Hypothalamus (tissue), 51 donors: ENCODE measurements at regions not wholly inside any gene's neighbourhood (a gene's known extent, or its start where the extent isn't known, plus 50 kb on each side); places are given as distances from the start of the nearest gene placed in this dataset.
A peak's percentile ranks its signal among the peaks of the same experiment; 100 is the strongest.

Experiments
- DNase-seq, 51 donors: peaks; one replicate each; lab custom pipeline; 2025; lab: John Stamatoyannopoulos, UW

DNA sequence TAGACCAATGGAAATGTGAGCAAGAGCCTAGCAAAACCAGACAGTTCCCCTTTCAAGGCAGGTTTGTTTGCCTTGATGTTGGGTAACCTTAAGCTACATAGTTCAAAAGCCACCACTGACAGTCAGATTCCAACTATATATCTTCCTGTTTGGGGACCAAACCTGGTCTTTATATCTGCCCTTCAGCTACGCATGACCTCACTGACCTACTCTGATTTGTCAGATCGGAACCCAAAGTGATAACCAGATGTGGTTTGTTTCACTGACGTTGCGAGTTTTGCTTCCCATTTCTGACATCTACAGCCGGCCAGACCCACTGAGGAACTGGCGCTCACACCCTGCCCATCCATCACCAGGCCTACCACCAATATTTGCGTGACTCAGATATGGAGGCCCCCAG is 361.1 kb upstream of the CHRM3 start:
- DNase-seq = no peak

DNA sequence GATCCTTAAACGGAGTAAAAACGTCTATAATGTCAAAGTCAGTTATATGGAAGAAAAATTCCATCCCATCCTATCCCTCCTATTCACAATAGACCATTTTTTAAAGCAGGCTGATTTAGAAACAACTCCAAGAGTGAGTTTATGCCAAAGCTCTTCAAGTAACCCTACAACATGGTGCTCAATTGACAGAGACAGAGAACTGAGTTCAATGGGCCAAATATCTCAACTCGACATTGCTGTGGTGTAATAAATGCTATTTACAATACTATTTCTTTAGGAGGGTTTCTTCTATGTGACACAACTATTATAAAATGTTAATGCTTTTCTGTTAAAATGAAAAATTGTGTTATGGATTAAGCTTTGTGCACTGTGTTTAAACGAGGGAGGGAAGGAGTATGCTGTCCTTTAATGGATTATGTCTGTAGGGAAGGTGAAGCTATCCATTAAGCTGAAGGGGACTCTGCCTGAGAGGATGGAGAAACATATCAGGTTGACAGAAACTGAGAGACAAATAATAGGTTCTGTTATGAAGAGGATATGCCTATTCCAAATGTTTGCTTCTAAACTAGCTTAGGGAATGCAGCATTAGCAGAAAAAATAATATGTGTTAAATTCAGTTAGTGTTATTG is 362.5 kb upstream of the CHRM3 start:
- no peak for DNase-seq

DNA sequence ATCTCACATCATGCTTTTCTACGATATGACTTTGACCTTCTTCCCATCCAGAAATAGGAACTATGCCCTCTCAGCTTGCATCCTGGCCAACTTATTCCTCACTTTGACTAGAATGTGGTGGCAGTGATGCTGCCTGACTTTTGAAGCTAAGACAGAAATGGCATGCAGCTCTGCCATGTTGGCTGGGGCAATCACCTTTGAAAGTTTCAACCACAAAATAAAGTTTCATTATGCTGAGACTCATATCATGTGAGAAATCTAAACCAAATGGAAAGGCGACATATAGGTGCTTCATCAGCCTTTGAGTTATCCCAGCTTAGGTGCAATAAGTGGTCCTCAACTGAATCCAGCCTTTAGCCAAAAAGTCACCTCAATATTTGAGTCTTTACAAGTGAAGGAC is 370.0 kb upstream of the CHRM3 start:
- no peak for DNase-seq

DNA sequence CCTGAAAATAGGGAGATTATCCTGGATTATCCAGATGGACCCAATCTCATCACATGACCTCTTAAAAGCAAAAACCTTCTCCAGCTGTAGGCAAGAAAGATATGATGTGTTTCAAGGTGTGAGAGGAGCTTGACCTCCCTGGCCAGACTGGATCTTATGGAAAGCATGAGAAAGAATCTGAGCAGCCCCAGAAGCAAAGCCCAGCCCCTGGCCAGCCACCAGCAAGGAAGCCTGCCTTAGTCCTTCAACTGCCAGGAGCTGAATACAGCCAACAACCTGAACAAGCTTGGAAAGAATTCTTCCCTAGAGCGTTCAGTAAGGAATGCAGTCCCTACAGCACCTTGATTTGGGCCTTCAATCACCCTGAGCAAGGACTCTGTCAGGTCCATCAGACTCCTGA is 375.0 kb upstream of the CHRM3 start:
- DNase-seq = no peak

DNA sequence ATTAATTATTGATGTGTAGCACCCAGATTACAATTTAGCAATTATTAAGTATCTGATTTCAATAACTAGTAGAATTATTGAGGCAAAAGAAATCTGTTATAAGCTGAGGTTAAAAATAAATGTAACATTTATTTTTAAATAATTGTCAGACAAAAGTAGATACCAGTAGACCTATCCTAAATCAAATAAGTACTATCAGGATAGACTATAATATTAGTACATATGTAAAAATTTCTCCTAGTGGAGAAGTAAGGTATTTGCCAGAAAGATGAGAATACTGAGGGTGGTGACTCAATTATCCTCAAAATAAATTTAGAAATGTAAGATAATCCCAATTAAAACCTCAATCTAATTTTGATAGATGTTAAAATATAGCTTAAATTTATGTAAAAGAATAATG is 377.8 kb upstream of the CHRM3 start:
- no peak for DNase-seq

DNA sequence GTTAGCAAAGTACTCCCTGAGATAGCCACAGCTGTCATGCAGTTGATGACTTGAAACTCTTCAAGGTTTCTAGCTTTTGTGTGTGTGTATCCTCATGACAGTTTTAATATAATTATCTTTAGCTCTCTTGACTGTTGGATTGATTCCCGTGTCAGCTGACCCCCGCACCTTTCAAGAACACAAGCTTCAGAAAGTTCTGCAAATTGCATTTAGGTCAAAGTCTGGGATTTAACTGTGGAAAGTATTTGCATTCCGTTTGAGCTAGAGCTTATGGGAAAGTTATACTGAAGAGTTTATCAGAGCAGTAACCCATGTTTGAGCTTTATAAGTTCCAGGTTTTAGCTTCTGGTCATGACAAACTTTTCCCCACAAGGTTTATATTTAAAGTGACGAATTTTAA is 380.1 kb upstream of the CHRM3 start:
- DNase-seq = no peak

DNA sequence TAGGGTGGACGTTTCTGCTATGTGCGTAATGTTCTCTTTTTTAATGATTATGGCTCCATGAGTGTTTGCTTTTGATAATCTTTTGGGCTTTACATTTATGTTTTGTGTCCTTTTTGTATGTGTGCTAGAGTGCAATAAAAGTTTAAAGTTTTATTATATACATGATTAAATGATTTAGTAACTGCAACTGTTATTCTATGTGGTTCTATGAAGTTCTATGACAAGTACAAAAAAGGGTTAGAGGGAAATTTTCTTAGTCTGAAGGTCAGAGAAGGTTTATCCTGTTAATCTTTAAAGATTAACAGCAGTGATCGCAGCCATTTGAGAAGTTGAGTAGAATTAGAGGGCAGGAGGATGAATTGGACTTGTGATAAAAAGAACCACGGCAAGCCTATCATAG is 386.4 kb upstream of the CHRM3 start:
- DNase-seq = no peak

DNA sequence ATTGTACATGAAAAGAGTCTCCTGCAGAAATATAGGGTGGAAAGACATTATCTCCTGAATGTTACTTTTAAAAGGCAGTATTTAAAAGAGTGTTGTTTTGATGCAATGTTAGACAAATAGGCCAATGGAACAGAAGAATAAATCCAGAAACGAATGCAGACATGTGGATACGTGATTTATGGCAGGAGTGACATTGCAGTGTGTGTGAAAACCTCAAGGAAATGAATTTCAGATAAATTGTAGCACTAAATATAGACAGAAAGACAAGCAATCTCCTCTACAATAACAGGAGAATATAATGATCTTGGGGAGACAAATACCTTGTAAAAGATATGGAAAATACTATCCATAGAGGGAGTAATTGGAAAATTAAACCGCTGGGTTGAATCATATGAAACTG is 387.8 kb upstream of the CHRM3 start:
- DNase-seq = no peak

DNA sequence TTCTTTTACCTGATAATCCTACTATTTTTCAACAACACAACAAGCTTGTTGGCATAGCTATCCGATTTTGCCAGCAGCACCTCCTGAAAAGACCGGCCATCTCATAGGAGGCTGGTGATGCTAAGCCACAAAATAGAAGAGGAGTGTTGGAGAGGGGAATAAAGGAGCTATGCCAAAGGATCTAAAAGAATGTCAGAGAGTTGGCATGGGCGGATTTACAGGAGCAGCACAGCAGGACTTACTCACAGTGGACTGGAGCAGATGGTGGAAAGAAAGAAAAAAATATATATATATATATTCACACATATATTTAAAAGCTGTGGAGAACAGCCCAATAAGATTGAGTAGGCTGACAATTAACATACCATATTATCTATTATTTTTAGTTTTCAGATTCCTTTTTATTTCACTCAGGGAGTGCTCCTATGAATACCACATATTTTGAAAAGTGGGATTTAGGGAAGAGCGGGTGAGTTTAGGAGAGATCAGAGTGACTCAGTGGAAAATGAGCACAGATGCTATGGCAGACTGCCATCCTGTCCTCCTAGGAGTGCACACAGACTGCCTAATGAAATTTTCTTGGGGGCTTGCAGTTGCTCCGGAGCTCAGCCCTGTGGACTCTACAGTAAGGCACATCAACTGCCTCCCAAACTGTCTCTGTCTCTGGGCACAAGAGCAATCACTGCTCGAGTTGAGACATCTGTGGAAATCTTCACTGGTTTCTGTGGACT is 394.4 kb upstream of the CHRM3 start:
- peak in 4 of 51 donors; percentile 2 to 9 (median 5) for DNase-seq

DNA sequence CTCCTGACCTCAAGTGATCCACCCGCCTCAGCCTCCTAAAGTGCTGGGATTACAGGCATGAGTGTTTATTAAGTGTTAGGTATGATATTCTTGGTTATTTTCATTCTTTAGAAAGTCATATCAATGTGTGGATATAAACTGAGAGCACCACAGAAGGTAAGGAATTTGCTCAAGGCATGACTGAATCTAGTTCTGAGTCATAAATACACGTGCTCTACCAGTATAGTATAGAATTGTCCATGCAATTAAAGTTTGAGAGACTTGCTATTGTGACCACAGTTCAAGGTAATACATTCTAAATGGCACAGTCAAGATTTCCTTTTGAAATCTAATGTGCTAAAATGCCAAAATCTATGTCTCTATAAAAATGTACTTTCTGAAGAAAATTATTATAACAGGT is 401.1 kb upstream of the CHRM3 start:
- no peak for DNase-seq

DNA sequence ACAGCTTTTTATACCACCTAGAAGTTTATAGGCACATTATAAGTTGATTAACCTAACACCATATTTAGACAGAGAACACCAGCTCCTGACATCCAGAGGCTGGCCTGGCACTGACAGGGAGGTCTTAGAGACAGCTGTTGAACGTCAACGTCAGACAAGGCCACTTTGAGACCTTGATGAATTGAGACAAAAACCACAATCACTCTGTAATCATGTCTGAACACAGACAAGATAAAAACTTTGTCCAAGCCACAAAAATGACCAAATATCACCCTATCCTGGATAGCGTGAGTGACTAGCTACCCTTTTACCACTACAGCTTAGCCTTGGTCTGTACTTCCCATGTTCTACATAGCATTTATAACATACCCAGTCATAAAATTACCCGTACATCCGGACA is 403.6 kb upstream of the CHRM3 start:
- no peak for DNase-seq

DNA sequence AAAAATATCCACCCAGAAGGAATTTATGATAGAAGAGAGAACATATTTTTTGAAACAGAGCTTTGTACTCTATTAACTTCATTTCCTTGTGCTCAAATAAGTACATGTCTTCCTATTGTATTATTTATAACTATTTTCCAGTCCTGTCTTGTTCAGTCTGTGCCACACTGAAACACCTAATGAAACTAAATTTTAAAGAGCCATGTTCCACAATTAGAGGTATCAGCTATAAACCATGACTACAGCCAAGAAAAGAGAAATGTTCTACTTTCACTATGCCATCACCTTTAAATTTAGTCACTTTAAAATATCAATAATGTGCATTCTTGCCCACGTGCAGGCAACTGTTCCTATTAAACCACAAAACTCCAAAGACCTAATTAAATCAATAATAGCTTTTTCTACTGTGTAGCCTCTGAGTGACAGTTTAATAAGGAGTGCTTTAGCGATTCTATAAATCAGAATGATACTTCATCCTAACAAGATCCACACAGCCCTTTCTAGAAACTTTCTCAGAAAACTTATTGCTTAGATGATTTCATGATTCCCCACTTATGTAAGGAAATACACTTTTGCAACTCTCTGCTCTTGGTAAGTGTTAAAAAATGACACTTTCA is 404.9 kb upstream of the CHRM3 start:
- DNase-seq = no peak

DNA sequence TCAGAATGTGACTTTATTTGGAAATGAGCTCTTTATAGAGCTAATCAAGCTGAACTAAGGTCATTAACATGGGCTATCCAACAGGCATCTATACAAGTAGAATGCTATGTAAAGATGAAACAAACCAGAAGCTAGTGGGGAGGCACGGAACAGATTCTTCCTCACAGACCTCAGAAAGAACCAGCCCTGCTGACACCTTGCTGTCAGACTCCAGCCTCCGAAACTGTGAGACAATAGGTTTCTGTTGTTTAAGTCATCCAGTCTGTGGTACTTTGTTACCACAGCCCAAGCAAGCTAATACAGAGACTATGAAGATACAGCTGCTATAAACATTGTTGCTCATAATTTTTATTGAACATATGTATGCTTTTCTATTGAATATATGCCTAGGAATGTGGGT is 406.3 kb upstream of the CHRM3 start:
- DNase-seq = no peak

DNA sequence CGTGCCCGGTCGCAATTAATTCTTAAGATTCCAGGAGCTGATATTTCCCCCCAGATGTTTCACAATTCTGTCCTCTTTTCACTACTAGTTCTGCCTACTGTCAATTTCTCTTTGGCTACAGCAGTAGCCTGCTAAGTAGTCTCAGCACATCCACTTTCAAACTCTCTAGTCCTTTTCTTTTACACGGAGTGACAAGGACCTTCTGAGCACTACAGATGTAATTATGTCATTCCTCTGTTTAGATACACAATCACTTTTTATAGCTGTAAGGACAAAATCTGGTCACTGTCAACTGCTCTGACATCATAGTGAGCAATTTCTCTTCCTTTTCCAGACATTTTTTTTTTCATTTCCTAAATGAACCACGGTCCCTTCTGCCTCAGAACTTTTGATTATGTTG is 421.7 kb upstream of the CHRM3 start:
- no peak for DNase-seq

DNA sequence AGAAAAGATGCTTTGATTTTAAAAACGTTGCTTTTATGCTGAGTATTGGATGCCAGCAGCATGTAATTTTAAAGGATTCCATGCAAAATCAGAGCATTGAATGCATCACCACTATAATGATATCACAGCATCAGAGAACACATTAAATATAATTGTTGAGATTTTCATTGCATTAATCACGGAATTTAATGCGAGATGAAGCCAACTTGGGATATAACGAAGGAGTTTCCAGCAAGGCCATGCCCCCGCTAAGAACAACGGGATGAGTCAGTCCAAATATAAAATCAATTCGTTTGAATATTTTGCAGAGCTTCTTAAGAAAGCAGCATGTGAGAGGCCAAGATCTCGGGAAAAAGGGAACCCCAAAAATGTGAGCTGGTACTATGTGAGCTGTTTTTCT is 423.4 kb upstream of the CHRM3 start:
- no peak for DNase-seq

DNA sequence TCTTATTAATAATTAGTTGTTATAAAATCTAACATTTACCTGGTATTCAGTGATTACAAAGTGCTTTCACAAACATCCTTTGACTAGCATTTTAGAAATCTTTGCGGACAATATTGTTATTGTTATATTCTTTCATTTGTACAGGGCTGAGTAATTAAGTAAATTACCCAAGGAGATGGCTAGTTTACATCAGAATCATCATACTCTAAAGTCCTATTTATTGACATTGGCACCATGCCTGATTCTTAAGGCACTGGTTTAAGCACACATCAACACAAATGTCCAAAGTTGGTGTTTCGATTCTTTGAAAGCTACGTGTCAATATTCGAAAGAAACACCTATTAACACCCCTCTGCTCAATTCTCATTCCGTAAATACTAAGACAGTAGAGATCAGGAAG is 424.6 kb upstream of the CHRM3 start:
- DNase-seq = no peak

DNA sequence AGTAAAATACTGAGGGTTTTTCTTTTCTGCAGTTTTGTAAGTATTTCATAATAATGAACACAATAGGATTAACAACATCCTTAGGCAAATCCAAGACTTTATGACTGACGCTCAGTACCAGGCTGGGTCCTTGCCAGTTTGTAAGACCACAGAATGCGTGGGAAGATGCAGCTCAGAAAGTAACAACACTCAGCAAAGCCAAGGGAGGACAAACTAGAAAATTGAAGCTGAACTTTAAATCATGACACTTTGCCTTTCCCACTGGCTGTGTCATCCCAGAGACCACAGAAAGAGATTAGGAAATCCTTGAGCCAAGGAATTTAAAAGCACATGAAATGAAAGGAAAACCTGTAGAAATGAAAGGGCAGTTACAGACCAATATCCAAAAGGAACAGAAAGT is 426.3 kb upstream of the CHRM3 start:
- DNase-seq = no peak

DNA sequence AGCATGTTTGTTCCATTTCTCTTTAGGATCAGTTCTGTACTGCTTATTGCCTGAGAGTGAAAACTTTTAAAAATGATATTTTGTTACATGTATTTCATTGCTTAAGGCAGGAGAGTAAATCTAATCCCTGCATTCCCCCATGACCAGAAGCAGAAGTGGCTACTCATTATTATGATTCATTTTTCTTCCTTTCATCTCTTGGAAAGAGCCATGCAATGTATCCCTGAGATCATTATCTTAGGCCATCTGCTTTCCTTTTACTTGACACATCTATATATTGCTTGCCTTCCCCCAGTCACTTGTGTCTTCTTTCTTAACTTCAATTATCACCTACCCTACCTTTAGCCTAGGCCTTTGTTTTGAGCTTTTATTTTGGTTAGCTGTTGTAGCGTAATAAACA is 430.4 kb upstream of the CHRM3 start:
- DNase-seq = no peak

DNA sequence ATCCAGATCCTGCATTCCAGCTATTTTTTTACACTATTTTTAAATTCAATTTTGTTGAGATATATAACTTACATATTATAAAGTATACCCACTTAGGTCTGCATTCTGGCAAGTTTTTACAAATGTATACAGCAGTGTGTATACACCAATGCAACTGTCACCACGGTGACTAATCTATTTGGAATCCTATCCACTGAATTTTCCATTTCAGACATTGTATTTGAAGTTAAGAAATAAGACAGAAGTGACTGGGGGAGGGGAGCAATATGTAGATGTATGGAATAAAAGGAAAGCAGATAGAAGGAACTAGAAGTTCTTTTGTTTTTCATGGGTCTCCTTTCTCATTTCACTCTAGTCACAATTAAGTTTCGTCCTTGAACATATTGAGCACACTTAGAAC is 431.5 kb upstream of the CHRM3 start:
- DNase-seq = no peak

DNA sequence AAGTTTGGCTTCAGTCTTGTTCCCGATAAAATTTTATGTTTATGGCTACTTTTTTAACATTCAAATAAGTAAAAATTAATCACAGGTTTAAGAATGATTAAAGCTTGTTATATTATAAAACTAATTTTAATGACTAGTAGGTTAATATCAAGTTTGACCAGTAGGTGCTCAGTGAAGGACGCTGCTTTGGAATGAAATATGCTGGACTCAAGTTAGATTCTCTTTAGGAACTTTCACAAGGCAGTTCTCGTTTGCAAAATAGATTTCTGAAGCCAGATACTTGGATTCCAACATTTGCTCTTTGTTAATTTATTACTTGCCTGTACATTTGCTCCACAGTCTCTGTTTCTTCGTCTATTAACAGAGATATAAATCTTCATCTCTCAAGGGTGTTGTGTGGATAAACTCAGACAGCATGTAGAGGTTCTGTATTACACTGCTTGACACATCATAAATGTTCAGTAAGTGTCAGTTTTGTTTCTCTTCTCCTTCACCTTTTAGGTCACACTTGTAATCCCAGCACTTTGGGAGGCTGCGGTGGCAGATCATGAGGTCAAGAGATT is 432.8 kb upstream of the CHRM3 start:
- DNase-seq = no peak

DNA sequence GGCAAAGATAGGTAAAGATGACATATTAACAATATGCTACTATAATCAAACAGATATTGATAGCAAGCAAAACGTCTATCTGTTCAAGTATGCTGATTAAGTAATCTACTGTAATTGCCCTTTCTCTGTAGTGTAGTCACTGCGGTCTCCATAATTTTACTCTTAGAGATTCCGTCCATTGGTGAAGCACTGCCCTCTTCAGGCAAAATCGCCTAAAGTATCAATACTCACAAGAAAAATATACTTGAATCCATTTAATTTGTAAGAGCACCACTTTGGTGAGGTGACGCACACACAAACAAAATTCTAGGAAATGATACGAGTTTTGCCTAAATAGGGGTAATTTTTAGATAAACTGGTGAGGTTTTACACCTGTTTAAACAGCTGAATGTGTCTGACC is 434.6 kb upstream of the CHRM3 start:
- peak in 5 of 51 donors; percentile 1 to 14 (median 6) for DNase-seq

DNA sequence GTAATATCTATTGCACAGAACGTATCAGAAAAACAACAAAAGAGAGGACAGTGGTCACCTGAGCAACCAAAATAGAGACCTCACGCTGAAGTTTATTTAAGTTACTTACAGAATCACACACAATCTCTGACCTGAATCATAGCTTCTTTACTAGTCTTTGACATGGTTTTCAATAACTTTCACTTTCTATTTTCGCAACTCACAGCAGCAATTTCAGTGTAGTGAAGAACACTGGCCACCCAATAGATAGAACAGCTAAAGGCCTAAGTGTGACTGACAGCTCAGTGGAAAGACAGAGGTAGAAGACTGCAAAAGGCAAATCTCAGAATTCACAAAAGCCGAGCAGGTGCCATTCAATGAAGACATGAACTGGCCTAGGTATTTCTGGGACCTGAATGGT is 435.6 kb upstream of the CHRM3 start:
- DNase-seq = no peak
